ENCODE measurements at regions not wholly inside any gene's neighbourhood (a gene's known extent, or its start where the extent isn't known, plus 50 kb on each side); places are given as distances from the start of the nearest gene placed in this dataset.

GRCh38 chr6:43990627-43991619 lies 136.3 kb downstream of the MRPL14 start:
- no peaks in the 10 kb centered on the region for H4K20me1 ChIP-seq (ENCODE audit: insufficient read depth)
- H3K4me1 ChIP-seq (ENCODE audit: control insufficient read depth in 1 of 2, insufficient read depth in 2 of 2, low read length in 2 of 2), result peaks cover 17 to 37% of the 10 kb centered on the region in 2 experiments; a peak in 3 of 4 replicates
- no peaks in the 10 kb centered on the region for H3K36me3 ChIP-seq (ENCODE audit: control insufficient read depth in 1 of 2, insufficient read depth in 2 of 2, low read length in 2 of 2)
- H3K9me2 ChIP-seq (ENCODE audit: insufficient read depth), result no peaks in the 10 kb centered on the region
- no peak overlapping the region for H2AFZ ChIP-seq (ENCODE audit: low read depth, low read length, poor library complexity, severe bottlenecking)
- ATAC-seq (no peak), DNase-seq (ENCODE audit: low read depth, low spot score) (no peak)
- H3K4me2 ChIP-seq (ENCODE audit: low read length), result peak overlapping the region; percentile 6; the same call in 1 of the 2 replicates
- H3K9me3 ChIP-seq (ENCODE audit: control insufficient read depth in 1 of 2, insufficient read depth in 1 of 2, low read depth in 1 of 2, low read length in 2 of 2), result no peaks in the 10 kb centered on the region
- TF ChIP-seq ZNF274 (IDR thresholded peaks at IDR 0.05; ENCODE audit: low read depth, low read length), result no peak
- no peak for TF ChIP-seq EZH2phosphoT487 (IDR thresholded peaks at IDR 0.05; ENCODE audit: borderline replicate concordance)
- TF ChIP-seq EZH2 (IDR thresholded peaks at IDR 0.05), result no peak
- no peak for TF ChIP-seq TCF7L2 (IDR thresholded peaks at IDR 0.05; ENCODE audit: borderline replicate concordance, extremely low read depth, insufficient read depth, insufficient read length)
- no peak for TF ChIP-seq FOSL1 (IDR thresholded peaks at IDR 0.05; ENCODE audit: low read depth)
- no peak for TF ChIP-seq EGR1 (IDR thresholded peaks at IDR 0.05; ENCODE audit: low read depth)
- TF ChIP-seq POLR2AphosphoS5 (IDR thresholded peaks at IDR 0.05; ENCODE audit: low read depth, low read length), result no peak
- TF ChIP-seq MAX (IDR thresholded peaks at IDR 0.05), result no peak
- TF ChIP-seq YY1 (IDR thresholded peaks at IDR 0.05; ENCODE audit: extremely low read depth, insufficient replicate concordance, low read depth, low read length), result no peak
- TF ChIP-seq, protein P1, sequence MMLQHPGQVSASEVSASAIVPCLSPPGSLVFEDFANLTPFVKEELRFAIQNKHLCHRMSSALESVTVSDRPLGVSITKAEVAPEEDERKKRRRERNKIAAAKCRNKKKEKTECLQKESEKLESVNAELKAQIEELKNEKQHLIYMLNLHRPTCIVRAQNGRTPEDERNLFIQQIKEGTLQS (IDR thresholded peaks at IDR 0.05), result no peak
- RAD21 ChIA-PET (ENCODE audit: low non-redundant PET in 1 of 2, low total read pairs in 2 of 2, uncharacterized antibody in 2 of 2, unreplicated experiment in 2 of 2), result no interaction called here
- no TSS peak for BruUV-seq (replicated peaks)
- no peaks in the 10 kb centered on the region for H3K27me3 ChIP-seq (ENCODE audit: insufficient read depth, low read length)
- H3K4me3 ChIP-seq (replicated peaks in 1 of 2; ENCODE audit: low read depth in 1 of 2, low read length in 2 of 2), result no peak overlapping the region
- POLR2A ChIA-PET, result interaction anchor here (1.0 kb wide), 1 partner anchor 7 kb away, joined by 3 read pairs; no protein-coding TSS in a partner anchor
- no peaks in the 10 kb centered on the region for H3K79me2 ChIP-seq (ENCODE audit: insufficient read depth, low read length)
- intact Hi-C loops (cut with micrococcal nuclease), result no loop called here
- CTCF ChIA-PET, result interaction anchor here (1.1 to 1.7 kb wide), 3 partner anchors 9 to 72 kb away, joined by 3 to 4 read pairs (median 3); no protein-coding TSS in a partner anchor
- no peak overlapping the region for H3K27ac ChIP-seq (ENCODE audit: low read depth, low read length)
- no peak overlapping the region for H3K9ac ChIP-seq (ENCODE audit: low read length)

Measured in HCT116 (cell line).